GM12872 (cell line): ENCODE measurements at regions not wholly inside any gene's neighbourhood (a gene's known extent, or its start where the extent isn't known, plus 50 kb on each side); places are given as distances from the start of the nearest gene placed in this dataset.

Experiments
- TF ChIP-seq, protein P1 (sequence below): IDR thresholded peaks from 3 replicates; pipeline ENCODE4 v1.5.1; 2011; ENCODE audit warnings: low read depth, mild to moderate bottlenecking, low read length, moderate library complexity; ENCODE audit not compliant: insufficient read depth

DNA sequence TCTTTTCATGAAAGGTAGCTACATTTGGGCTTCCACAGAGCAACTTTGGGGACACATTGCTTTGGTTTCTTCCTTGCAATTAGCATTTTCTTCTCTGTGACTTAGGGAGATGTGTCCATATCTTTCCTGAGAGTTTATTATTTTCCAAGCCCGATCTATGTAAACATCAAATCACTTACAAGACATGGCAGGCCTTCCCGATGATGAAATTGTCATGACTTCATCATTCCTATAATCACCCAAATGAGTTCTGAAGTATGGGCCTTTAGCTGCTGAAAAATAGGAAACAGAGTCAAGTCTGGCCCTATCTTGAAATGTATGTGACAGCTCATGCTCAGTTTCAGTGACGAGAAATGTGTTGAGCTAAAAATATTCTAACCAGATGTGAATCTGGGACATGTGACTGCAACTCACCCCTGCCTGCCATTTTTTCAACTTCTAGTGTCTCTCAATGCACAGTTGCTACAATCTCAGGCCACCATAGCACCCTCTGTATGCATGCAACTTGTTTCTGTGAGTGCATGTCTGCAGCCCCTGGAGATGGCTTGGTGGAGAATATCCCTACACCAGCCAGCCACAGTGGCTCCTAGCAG, 199.6 kb upstream of the MAF start:
- TF ChIP-seq, protein P1, sequence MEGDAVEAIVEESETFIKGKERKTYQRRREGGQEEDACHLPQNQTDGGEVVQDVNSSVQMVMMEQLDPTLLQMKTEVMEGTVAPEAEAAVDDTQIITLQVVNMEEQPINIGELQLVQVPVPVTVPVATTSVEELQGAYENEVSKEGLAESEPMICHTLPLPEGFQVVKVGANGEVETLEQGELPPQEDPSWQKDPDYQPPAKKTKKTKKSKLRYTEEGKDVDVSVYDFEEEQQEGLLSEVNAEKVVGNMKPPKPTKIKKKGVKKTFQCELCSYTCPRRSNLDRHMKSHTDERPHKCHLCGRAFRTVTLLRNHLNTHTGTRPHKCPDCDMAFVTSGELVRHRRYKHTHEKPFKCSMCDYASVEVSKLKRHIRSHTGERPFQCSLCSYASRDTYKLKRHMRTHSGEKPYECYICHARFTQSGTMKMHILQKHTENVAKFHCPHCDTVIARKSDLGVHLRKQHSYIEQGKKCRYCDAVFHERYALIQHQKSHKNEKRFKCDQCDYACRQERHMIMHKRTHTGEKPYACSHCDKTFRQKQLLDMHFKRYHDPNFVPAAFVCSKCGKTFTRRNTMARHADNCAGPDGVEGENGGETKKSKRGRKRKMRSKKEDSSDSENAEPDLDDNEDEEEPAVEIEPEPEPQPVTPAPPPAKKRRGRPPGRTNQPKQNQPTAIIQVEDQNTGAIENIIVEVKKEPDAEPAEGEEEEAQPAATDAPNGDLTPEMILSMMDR, result no peak

DNA sequence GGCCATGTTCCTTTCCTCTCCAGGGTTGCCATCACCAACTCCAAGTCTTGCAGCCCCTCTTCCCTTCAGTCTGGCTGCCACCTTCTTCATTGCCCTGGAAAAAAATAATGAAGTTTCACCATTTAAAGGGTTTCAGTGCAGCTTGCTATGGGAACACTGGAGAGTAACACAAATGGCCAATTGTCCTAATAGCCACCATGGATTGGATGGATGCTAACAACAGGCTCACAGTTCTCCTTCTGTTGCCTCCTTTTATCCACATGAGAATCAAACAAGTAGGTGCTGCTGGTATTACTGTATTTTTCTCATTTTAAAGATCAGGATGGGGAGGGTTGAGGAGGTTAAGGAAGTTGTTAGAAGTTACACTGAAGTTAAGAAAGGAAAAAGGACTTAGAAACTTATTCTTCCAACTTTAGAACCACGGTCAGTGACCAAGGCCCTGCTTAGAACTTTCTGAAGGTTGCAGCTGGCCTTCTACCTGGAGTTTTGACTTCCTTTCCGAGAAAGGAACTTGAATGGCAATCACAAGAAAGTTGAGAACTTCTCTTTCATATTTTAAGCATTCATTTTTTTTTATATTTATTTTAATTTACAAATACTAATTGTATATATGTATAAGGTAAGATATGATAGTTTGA, 198.0 kb upstream of the MAF start:
- TF ChIP-seq, protein P1, result no peak

DNA sequence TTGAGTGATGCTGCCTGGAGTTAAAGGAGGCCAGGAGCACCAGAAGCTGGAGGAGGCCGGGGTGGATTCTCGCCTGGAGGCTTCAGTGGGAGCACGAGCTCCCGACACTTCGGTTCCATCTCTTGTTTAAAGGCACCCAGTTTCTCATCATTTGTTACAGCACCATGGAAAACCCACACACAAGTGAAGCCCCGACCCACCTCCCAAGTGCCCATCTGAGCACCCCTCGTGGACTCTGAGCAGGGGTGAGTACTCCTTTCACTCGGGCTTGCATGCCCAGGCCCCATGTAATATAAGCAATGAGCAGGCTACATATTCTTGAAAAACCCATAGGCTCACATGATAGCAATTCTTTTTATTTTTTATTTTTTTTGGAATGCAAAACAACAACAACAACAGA, 196.9 kb upstream of the MAF start:
- TF ChIP-seq, protein P1, result no peak

DNA sequence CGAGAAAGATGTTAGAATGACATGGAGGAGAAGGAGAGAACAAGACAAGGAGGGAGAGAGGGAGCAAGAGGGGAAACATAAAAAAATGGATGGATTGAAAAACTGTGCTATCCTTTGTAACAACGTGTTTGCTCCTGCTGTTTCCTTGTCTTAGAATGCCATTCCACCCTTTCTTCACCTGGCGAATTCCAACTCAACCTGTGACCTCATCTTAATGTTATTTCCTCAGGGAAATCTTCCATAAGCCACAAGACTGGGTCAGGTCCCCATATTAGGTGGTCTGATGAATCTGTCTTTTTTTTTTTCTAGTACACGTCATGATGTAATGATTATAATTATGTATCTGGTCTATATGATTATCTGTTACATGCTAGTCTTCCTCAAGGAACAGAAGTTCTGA, 195.0 kb upstream of the MAF start:
- TF ChIP-seq, protein P1, result no peak

DNA sequence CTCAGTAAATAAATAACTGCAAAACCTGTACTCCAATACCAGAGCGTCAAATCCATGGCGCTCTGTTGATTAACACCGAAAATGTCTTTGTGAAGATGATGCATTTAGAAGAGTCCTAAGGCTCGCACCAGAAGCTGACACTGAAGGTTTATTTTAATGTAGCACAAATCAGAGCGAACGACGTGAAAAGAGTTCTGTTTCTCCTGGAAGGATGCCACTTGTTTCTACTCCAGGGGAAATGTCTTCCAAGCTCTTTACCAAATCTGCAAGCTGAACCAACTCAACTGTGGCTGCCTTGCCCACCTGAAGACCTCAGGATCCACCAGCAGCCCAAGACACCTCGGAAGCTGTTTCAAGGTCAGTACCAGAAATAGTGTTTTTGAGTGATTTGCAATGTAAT, 194.4 kb upstream of the MAF start:
- TF ChIP-seq, protein P1, result no peak

DNA sequence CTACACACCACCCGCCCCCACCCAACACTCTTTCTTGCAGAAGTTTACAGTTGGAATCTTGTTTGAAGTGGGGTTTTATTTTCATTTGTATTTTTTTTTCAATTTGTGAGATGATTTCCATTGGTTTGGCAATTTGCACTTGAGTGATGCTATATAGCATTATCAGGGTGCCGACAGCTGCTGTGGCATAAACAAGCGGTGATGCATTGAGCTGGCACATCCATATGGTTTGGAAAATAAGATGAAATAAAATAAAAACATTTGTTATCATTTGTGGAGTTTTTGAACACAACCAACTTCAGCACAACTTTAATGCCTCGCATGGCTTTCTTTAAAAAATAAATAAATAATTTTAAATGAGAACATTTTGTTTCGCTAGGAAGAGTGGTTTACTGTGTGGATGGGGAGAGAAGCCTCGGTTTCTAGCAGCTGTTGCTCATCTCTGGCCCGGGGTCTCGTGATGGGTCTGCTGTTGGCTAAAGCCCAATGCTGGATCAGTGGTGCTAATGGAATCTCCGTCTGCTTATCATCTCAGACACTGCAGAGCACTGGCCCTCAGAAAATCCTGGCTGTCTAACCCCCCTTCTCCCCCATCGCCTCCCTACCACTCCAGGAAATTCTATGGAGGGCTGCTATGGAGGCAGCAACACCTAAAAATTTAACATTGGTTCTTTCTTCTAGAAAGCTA, 192.3 kb upstream of the MAF start:
- TF ChIP-seq, protein P1, result no peak

DNA sequence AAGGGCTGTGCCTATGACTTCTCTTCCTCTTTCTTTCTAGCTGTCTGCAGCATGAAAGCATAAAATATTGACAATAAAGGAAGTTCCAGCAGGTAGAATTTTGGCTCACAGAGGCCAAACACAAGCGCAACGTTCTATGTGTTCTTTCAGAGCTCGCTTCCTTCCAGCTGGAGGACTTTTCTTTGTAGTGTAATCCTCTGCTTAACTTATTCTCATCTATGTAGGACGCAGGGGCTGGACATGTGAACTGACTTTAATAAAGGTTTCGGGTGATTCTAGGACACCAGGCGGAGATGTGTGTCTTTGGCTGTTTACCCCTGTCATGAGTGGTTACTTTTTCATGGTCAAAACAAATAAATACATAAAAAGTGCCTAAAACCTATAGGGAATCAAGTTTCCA, 191.5 kb upstream of the MAF start:
- TF ChIP-seq, protein P1, result no peak
